ACC112 (cell line): ENCODE measurements at regions not wholly inside any gene's neighbourhood (a gene's known extent, or its start where the extent isn't known, plus 50 kb on each side); places are given as distances from the start of the nearest gene placed in this dataset.

Source experiments
- H2AFZ ChIP-seq: fragments of 200-600 bp; sonication (generic); one replicate; pipeline ENCODE4 v1.6.0; 2017; ENCODE audit warnings: antibody characterized with exemption, low read length; ENCODE audit not compliant: unreplicated experiment
- H3K27ac ChIP-seq: fragments of 200-600 bp; sonication (generic); 2 replicates; pipeline ENCODE4 v1.5.1; 2014; ENCODE audit warnings: low read depth, mild to moderate bottlenecking, antibody characterized with exemption, low read length, moderate library complexity
- H3K27me3 ChIP-seq: fragments of 200-600 bp; sonication (generic); 2 replicates; pipeline ENCODE4 v1.6.1; 2014; ENCODE audit warnings: mild to moderate bottlenecking, antibody characterized with exemption, low read length, moderate library complexity, mixed read lengths; ENCODE audit not compliant: insufficient read depth
- H3K36me3 ChIP-seq: fragments of 200-600 bp; sonication (generic); 2 replicates; pipeline ENCODE4 v1.6.1; 2016; ENCODE audit warnings: mild to moderate bottlenecking, antibody characterized with exemption, low read length, moderate library complexity, mixed read lengths; ENCODE audit not compliant: insufficient read depth
- H3K4me1 ChIP-seq: fragments of 200-600 bp; sonication (generic); one replicate; pipeline ENCODE4 v1.6.1; 2016; ENCODE audit warnings: low read length, mixed read lengths; ENCODE audit not compliant: insufficient read depth, unreplicated experiment, control insufficient read depth
- H3K4me3 ChIP-seq: fragments of 200-600 bp; sonication (generic); 2 replicates; pipeline ENCODE4 v1.5.1; 2014; ENCODE audit warnings: mild to moderate bottlenecking, low read depth, low read length
- H3K79me2 ChIP-seq: fragments of 200-600 bp; sonication (generic); one replicate; pipeline ENCODE4 v1.6.0; 2016; ENCODE audit warnings: low read length; ENCODE audit not compliant: control insufficient read depth, unreplicated experiment, insufficient read depth

DNA sequence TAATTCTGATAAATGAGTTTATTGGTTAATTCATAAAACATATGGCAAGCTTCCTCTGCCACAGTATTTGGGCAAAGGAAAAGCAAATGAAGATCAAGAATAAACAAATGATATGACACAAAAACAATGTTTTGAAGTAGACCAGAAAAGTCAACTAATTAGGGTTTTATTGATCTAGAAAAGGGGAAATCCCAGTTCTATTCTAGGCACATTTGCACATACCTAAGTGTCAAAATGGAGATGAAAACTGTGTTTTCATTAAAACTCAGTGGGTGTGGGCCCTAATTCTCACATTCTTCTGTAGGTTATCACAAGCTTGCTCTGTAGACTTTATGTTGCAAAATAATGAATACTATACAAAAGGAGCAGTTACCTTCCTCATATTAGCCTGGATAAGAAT lies 69.0 kb upstream of the TENT5A start:
- Histone ChIP-seq H2AFZ (no peak overlapping the region), H3K27ac (no peak overlapping the region), H3K79me2 (no peaks in the 10 kb centered on the region), H3K36me3 (no peaks in the 10 kb centered on the region), H3K27me3 (no peaks in the 10 kb centered on the region), H3K4me3 (no peak overlapping the region), H3K4me1 (peaks cover 9% of the 10 kb centered on the region)

DNA sequence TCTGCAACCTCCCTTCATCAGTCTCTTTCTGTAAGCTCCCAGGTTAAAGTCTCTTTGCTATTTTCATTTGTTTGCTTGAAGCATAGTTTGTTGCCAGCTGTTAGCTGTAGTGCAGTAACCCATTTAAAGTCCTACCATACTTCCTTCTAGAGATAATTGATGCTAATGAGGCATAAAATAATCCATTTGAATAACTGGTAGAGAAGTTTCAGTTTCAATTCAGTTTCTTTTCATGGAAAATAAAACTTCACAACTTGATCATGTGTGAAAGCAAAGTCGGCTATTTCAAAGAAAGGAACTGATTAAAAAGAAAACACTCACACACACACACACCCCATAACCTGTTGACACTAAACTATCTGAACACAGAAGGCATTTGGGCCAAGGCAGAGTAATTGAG lies 68.5 kb upstream of the TENT5A start:
- Histone ChIP-seq H3K27me3 (no peaks in the 10 kb centered on the region), H3K79me2 (no peaks in the 10 kb centered on the region), H3K4me1 (peaks cover 11% of the 10 kb centered on the region), H3K27ac (no peak overlapping the region), H3K4me3 (no peak overlapping the region), H2AFZ (peak overlapping the region; percentile 12), H3K36me3 (no peaks in the 10 kb centered on the region)

DNA sequence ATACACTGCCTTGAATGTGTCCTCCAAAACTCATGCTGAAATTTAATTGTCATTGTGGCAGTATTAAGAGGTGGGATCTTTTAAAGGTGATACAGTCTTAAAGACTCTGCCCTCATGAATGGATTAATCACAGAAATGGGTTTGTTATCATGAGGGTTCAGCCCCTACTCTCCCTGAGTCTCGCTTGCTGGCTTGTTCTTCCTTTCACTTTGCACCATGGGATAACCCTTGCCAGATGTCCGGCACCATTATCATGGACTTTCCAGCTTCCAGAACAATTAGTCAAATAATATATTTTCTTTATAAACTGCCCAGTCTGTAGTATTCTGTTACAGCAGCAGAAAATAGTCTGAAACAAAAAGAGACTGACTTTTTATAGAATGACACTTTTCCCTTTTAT lies 67.9 kb upstream of the TENT5A start:
- Histone ChIP-seq H3K79me2 (no peaks in the 10 kb centered on the region), H3K27ac (no peak overlapping the region), H2AFZ (peak overlapping the region; percentile 12), H3K4me3 (no peak overlapping the region), H3K4me1 (peaks cover 11% of the 10 kb centered on the region), H3K27me3 (no peaks in the 10 kb centered on the region), H3K36me3 (no peaks in the 10 kb centered on the region)

- peaks cover 15% of the 10 kb centered on the region for H3K4me1 ChIP-seq
- no peaks in the 10 kb centered on the region for H3K27me3 ChIP-seq
- H3K27ac ChIP-seq, result no peak overlapping the region
- no peaks in the 10 kb centered on the region for H3K79me2 ChIP-seq
- H3K4me3 ChIP-seq, result no peak overlapping the region
- H2AFZ ChIP-seq, result no peak overlapping the region
- H3K36me3 ChIP-seq, result no peaks in the 10 kb centered on the region
Measured at GRCh38 chr6:81819767-81820166, 67.3 kb upstream of the TENT5A start.

- Histone ChIP-seq H3K4me3 (no peak overlapping the region), H3K4me1 (peaks cover 24% of the 10 kb centered on the region), H2AFZ (no peak overlapping the region), H3K36me3 (no peaks in the 10 kb centered on the region), H3K27me3 (no peaks in the 10 kb centered on the region), H3K27ac (no peak overlapping the region), H3K79me2 (no peaks in the 10 kb centered on the region)
Measured at GRCh38 chr6:81818901-81819361, 66.5 kb upstream of the TENT5A start.

DNA sequence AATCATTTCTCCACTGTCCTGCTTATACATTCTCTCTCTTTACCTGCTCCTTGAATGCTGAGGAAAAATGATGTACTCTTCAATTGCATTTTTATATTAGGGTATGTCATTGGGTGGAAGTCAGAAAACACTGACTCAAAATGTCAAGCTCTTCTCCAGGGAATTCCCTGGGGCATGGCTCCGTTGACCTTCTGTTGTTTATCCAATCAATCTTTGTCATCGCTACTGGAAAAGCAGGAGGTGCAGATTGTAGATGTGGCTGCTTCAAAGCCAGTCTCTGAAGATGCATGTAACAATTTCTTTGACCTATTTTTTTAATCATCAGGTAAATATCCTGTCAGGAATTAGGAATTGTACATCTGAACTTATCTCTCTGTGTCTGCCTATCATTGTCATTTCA lies 63.9 kb upstream of the TENT5A start:
- H3K36me3 ChIP-seq, result no peaks in the 10 kb centered on the region
- H3K4me1 ChIP-seq, result peaks cover 24% of the 10 kb centered on the region
- H2AFZ ChIP-seq, result no peak overlapping the region
- H3K4me3 ChIP-seq, result no peak overlapping the region
- no peaks in the 10 kb centered on the region for H3K79me2 ChIP-seq
- H3K27me3 ChIP-seq, result no peaks in the 10 kb centered on the region
- H3K27ac ChIP-seq, result no peak overlapping the region

GRCh38 chr6:81814370-81815076 lies 62.0 kb upstream of the TENT5A start:
- Histone ChIP-seq H3K36me3 (no peaks in the 10 kb centered on the region), H3K4me3 (no peak overlapping the region), H3K27me3 (no peaks in the 10 kb centered on the region), H3K79me2 (no peaks in the 10 kb centered on the region), H2AFZ (peak overlapping the region; percentile 84), H3K27ac (peak overlapping the region; percentile 32; the same call in 1 of the 2 replicates), H3K4me1 (peaks cover 18% of the 10 kb centered on the region)

DNA sequence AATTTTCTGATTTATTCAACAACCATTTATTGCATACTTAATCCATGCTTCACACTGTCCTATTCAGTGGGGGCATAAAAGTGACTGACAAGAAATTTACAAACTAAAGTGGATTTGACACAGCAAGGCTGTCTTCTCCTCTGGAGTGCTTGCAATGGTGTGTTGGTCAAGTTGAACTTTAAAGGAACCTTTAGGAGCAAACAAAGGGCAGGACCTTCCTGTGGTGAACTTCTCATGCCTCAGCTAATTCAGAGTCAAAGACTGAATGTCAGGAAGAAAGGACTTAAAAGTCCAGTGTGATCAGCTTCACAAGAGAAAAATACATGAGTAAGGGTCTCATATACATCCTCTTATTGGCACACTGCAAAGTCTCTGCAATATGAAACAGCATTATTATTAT lies 60.8 kb upstream of the TENT5A start:
- Histone ChIP-seq H3K27me3 (no peaks in the 10 kb centered on the region), H3K4me3 (no peak overlapping the region), H2AFZ (no peak overlapping the region), H3K79me2 (no peaks in the 10 kb centered on the region), H3K27ac (no peak overlapping the region), H3K36me3 (no peaks in the 10 kb centered on the region), H3K4me1 (peaks cover 20% of the 10 kb centered on the region)

- Histone ChIP-seq H3K4me1 (peaks cover 20% of the 10 kb centered on the region), H3K79me2 (no peaks in the 10 kb centered on the region), H3K4me3 (no peak overlapping the region), H2AFZ (no peak overlapping the region), H3K27me3 (no peaks in the 10 kb centered on the region), H3K36me3 (no peaks in the 10 kb centered on the region), H3K27ac (no peak overlapping the region)
Measured at GRCh38 chr6:81812401-81812800, 59.9 kb upstream of the TENT5A start.

GRCh38 chr6:81808851-81809570 lies 56.5 kb upstream of the TENT5A start:
- no peak overlapping the region for H3K27ac ChIP-seq

More at GRCh38 chr6:81808851-81809570, 56.5 kb upstream of the TENT5A start:
- Histone ChIP-seq H3K36me3 (no peaks in the 10 kb centered on the region), H2AFZ (peak overlapping the region; percentile 50), H3K79me2 (no peaks in the 10 kb centered on the region), H3K27me3 (no peaks in the 10 kb centered on the region), H3K4me3 (no peak overlapping the region), H3K4me1 (peaks cover 3% of the 10 kb centered on the region)
